ENCODE measurements at regions not wholly inside any gene's neighbourhood (a gene's known extent, or its start where the extent isn't known, plus 50 kb on each side); places are given as distances from the start of the nearest gene placed in this dataset.

GRCh38 chr6:113194090-113194489 is 663.1 kb upstream of the MARCKS start:
- TF ChIP-seq CTCF (IDR thresholded peaks at IDR 0.05) (no peak), POLR2A (IDR thresholded peaks at IDR 0.05) (no peak)
